ENCODE measurements at regions not wholly inside any gene's neighbourhood (a gene's known extent, or its start where the extent isn't known, plus 50 kb on each side); places are given as distances from the start of the nearest gene placed in this dataset.

DNA sequence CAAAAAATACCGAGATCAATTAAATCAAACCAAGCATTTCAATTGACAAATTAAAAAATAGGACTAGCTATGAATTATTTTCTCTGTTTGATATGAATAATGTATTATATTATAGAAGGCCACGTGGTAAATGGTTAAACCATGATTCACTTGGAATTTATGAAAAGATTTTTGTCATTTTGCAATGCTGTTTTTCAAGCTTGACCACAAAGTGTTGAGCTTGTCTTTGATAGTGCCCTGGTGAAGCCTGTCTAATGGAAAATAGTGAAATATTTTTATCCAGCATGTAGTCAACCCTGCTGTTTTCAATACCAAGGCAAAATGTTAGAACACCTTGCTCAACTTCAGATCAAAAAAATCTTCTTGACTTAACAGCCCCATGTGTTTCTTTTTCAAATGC is 288.0 kb upstream of the PRMT6 start:
- Histone ChIP-seq H3K4me3 (ENCODE audit: low read depth, low read length) (no peak overlapping the region), H3K27me3 (replicated peaks; ENCODE audit: control insufficient read depth, insufficient read depth, low read length) (no peaks in the 10 kb centered on the region), H3K4me1 (no peaks in the 10 kb centered on the region), H3K36me3 (ENCODE audit: control insufficient read depth, insufficient read depth, low read length) (no peaks in the 10 kb centered on the region), H3K9me3 (no peaks in the 10 kb centered on the region)
- H3K36me3 Mint-ChIP-seq (ENCODE audit: insufficient read depth, unreplicated experiment) = no peaks in the 10 kb centered on the region
- intact Hi-C loops (cut with micrococcal nuclease; ENCODE audit: unreplicated experiment) = no loop called here
- ChIA-PET POLR2A (no interaction called here), CTCF (no interaction called here)
- no peak for DNase-seq
- TF ChIP-seq, protein P1, sequence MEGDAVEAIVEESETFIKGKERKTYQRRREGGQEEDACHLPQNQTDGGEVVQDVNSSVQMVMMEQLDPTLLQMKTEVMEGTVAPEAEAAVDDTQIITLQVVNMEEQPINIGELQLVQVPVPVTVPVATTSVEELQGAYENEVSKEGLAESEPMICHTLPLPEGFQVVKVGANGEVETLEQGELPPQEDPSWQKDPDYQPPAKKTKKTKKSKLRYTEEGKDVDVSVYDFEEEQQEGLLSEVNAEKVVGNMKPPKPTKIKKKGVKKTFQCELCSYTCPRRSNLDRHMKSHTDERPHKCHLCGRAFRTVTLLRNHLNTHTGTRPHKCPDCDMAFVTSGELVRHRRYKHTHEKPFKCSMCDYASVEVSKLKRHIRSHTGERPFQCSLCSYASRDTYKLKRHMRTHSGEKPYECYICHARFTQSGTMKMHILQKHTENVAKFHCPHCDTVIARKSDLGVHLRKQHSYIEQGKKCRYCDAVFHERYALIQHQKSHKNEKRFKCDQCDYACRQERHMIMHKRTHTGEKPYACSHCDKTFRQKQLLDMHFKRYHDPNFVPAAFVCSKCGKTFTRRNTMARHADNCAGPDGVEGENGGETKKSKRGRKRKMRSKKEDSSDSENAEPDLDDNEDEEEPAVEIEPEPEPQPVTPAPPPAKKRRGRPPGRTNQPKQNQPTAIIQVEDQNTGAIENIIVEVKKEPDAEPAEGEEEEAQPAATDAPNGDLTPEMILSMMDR (IDR thresholded peaks at IDR 0.05; ENCODE audit: insufficient read depth in 1 of 2, low read depth in 1 of 2, low read length in 1 of 2, severe bottlenecking in 1 of 2, unreplicated experiment in 1 of 2) = no peak
- peaks cover 2% of the 10 kb centered on the region for H3K27me3 Mint-ChIP-seq (ENCODE audit: insufficient read depth, unreplicated experiment)
- no peak overlapping the region for H3K4me3 Mint-ChIP-seq (ENCODE audit: unreplicated experiment)
- no peak overlapping the region for H3K27ac Mint-ChIP-seq (ENCODE audit: unreplicated experiment)
- no peaks in the 10 kb centered on the region for H3K4me1 Mint-ChIP-seq (ENCODE audit: low read depth, unreplicated experiment)
- no peaks in the 10 kb centered on the region for H3K9me3 Mint-ChIP-seq (ENCODE audit: unreplicated experiment)
- BruUV-seq (replicated peaks) = no TSS peak

DNA sequence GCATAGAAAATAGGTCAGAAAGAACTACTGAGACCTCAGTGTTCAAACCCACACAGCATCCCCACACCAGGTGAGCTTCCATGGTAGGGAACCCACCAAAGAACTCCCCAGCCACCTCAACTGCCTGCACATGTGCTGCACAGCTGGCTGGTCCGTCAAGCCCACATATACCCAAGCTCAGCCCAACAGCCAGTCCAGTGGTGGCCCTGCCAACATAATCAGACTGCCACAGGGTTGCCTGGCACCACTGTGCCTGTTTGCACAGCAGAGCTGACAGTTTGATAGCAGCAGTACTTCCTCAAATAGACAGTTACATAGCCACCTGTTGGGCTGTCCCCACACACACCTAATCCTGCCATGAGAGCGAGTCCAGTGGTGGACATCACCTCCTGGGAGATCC is 283.3 kb upstream of the PRMT6 start:
- Histone ChIP-seq H3K4me1 (no peaks in the 10 kb centered on the region), H3K9me3 (no peaks in the 10 kb centered on the region), H3K4me3 (ENCODE audit: low read depth, low read length) (no peak overlapping the region), H3K36me3 (ENCODE audit: control insufficient read depth, insufficient read depth, low read length) (no peaks in the 10 kb centered on the region), H3K27me3 (replicated peaks; ENCODE audit: control insufficient read depth, insufficient read depth, low read length) (no peaks in the 10 kb centered on the region)
- Mint-ChIP-seq H3K36me3 (ENCODE audit: insufficient read depth, unreplicated experiment) (no peaks in the 10 kb centered on the region), H3K4me3 (ENCODE audit: unreplicated experiment) (no peak overlapping the region), H3K9me3 (ENCODE audit: unreplicated experiment) (no peaks in the 10 kb centered on the region), H3K27ac (ENCODE audit: unreplicated experiment) (no peak overlapping the region), H3K4me1 (ENCODE audit: low read depth, unreplicated experiment) (no peaks in the 10 kb centered on the region), H3K27me3 (ENCODE audit: insufficient read depth, unreplicated experiment) (peaks cover 2% of the 10 kb centered on the region)
- no TSS peak for BruUV-seq (replicated peaks)
- no peak for DNase-seq
- ChIA-PET POLR2A (no interaction called here), CTCF (no interaction called here)
- intact Hi-C loops (cut with micrococcal nuclease; ENCODE audit: unreplicated experiment) = no loop called here
- TF ChIP-seq, protein P1 (IDR thresholded peaks at IDR 0.05; ENCODE audit: insufficient read depth in 1 of 2, low read depth in 1 of 2, low read length in 1 of 2, severe bottlenecking in 1 of 2, unreplicated experiment in 1 of 2) = no peak

DNA sequence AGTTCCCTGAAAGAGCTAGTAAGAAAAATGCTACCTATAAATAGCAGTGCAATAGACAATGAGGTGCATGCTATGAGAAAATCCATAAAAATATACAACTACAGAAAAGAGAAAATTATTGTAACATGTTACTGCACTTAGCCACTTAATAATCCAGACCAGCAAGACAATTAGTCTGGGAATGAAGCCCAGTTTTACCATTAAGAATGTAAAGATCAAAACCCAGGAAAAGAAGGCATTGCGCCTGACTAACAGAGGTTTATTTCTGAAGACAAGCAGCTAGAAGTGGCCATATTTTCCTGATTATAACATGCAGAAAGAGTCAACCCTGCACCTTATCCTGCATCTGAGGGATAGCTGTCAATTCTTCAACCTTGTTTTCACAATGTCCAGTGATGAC is 276.4 kb upstream of the PRMT6 start:
- no peak for DNase-seq
- POLR2A ChIA-PET = no interaction called here
- H3K27me3 Mint-ChIP-seq (ENCODE audit: insufficient read depth, unreplicated experiment) = peaks cover 7% of the 10 kb centered on the region
- H3K9me3 Mint-ChIP-seq (ENCODE audit: unreplicated experiment) = no peaks in the 10 kb centered on the region
- H3K27ac Mint-ChIP-seq (ENCODE audit: unreplicated experiment) = no peak overlapping the region
- intact Hi-C loops (cut with micrococcal nuclease; ENCODE audit: unreplicated experiment) = no loop called here
- H3K36me3 ChIP-seq (ENCODE audit: control insufficient read depth, insufficient read depth, low read length) = no peaks in the 10 kb centered on the region
- no peaks in the 10 kb centered on the region for H3K36me3 Mint-ChIP-seq (ENCODE audit: insufficient read depth, unreplicated experiment)
- H3K4me1 Mint-ChIP-seq (ENCODE audit: low read depth, unreplicated experiment) = no peaks in the 10 kb centered on the region
- H3K27me3 ChIP-seq (replicated peaks; ENCODE audit: control insufficient read depth, insufficient read depth, low read length) = no peaks in the 10 kb centered on the region
- H3K4me1 ChIP-seq = no peaks in the 10 kb centered on the region
- no peaks in the 10 kb centered on the region for H3K9me3 ChIP-seq
- TF ChIP-seq, protein P1 (IDR thresholded peaks at IDR 0.05; ENCODE audit: insufficient read depth in 1 of 2, low read depth in 1 of 2, low read length in 1 of 2, severe bottlenecking in 1 of 2, unreplicated experiment in 1 of 2) = no peak
- H3K4me3 Mint-ChIP-seq (ENCODE audit: unreplicated experiment) = no peak overlapping the region
- CTCF ChIA-PET = interaction anchor here (0.6 kb wide), 1 partner anchor 14 kb away, joined by 3 read pairs; no protein-coding TSS in a partner anchor
- H3K4me3 ChIP-seq (ENCODE audit: low read depth, low read length) = no peak overlapping the region
- BruUV-seq (replicated peaks) = no TSS peak
